GM19023 (cell line): ENCODE measurements at regions not wholly inside any gene's neighbourhood (a gene's known extent, or its start where the extent isn't known, plus 50 kb on each side); places are given as distances from the start of the nearest gene placed in this dataset.
A peak's percentile ranks its signal among the peaks of the same experiment; 100 is the strongest.
"Not testable (repeated sequence)": the region's sequence is repeated elsewhere in the genome, so short reads cannot be mapped to it uniquely, and the experiment has no call there.

Source experiments
- ATAC-seq: cut with Tn5 transposase; IDR thresholded peaks from one replicate; pipeline ENCODE4 v1.9.1; 2021; ENCODE audit warnings: mild to moderate bottlenecking, moderate library complexity; ENCODE audit not compliant: unreplicated experiment

DNA sequence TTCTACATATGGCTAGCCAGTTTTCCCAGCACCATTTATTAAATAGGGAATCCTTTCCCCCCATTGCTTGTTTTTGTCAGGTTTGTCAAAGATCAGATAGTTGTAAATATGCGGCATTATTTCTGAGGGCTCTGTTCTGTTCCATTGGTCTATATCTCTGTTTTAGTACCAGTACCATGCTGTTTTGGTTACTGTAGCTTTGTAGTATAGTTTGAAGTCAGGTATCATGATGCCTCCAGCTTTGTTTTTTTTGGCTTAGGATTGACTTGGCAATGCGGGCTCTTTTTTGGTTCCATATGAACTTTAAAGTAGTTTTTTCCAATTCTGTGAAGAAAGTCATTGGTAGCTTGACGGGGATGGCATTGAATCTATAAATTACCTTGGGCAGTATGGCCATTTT is 60.0 kb upstream of the GPC3 start:
- not testable (repeated sequence) for ATAC-seq

DNA sequence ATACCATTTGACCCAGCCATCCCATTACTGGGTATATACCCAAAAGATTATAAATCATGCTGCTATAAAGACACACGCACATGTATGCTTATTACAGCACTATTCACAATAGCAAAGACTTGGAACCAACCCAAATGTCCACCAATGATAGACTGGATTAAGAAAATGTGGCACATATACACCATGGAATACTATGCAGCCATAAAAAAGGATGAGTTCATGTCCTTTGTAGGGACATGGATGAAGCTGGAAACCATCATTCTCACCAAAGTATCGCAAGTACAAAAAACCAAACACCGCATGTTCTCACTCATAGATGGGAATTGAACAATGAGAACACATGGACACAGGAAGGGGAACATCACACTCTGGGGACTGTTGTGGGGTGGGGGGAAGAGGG is 81.7 kb upstream of the GPC3 start:
- ATAC-seq: not testable (repeated sequence)

DNA sequence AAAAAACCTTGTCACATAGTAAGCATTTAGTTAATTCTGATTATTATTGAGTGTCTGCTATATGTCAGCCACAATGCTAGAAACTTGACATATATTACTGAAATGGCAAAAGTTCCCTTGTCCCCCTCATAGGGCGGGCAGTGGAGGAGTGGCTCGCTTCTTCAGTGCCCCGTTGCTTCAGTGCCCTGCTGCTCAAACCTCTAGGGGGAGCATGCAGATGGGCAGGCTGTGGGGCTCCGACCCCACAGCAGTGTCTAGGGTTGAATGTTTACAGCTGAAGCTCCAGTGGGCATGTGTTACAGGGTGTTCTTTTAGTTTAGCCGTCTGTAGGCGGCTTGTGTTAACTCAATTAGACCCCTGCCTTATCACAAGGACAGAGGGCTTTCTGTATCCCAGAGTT is 86.5 kb upstream of the GPC3 start:
- not testable (repeated sequence) for ATAC-seq

DNA sequence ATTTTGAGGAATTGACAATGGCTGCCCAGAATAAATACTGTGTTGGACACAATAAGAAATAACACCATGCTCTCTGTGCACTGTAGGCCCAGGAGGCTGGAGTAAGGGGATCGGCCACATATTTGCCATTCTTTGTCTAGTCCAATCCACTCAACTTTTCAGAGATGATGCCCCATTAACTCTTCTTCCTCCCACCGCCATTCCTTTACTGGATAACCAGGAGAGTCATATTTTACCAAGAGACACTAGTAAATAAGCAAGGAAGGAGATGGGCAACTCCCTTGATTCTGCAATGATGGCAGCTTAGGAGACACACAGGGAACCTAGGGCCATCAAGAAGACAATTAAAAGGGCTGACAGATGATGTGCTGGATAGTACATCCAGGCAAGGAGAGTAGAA is 87.9 kb upstream of the GPC3 start:
- no peak for ATAC-seq

DNA sequence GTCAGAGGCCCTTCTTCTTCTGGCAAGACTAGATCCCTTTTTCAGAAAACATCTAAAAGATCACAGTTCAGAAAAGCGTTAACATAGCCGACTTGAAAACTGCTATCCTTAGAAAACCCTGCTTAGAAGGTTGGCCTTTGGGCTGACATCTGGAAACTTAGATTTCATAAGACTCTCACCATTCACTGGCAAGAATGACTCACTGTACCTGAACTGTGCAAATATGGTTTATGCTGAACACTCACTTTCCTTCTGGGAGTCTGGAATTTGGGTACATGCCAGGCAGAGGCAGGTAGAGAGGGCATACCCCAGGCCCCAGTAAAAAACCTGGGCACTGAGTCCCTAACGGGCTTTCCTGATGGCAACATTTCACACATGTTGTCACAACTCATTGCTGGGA is 88.8 kb upstream of the GPC3 start:
- no peak for ATAC-seq

DNA sequence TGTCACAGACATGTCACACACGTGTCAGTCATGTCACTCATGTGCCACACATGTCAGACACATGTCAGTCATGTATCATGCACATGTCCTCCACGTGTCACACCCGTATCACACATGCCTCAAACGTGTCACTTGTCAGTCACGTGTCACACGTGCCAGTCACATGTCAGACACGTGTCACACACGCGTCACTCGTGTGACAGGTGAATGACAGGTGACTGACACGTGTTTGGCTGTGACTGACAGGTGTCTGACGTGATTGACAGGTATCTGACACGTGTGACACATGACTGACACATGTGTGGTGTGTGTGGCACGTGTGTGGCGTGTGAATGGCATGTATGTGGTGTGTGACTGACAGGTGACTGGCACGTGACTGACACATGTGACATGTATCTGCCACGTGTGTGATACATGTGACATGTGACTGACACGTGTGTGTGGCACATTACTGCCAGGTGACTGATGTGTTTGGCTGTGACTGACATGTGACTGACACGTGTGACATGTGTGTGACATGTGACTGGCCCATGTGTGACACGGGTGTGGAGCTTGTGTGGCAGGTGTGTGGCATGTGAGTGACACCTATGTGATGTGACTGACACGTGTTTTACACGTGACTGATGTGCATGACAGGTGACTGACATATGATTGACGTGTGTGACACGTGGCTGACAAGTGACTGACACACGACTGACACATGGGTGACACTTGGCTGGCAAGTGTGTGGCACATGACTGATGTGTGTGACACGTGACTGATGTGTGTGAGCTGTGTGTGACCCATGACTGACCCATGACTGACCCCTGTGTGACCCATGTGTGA is 90.7 kb upstream of the GPC3 start:
- no peak for ATAC-seq

DNA sequence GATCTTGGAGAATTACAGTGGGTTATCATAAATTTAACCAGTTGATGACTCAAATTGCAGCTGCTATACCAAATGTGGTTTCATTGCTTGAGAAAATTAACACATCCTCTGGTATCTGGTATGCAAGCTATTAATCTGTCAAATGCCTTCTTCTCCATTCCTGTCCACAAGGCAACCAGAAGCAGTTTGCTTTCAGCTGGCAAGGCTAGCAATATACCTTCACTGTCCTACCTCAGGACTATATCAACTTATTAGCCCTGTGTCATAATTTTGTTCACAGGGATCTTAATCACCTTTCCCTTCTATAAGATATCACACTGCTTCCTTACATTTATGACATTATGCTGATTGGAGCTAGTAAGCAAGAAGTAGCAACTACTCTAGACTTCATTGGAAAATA is 110.0 kb upstream of the GPC3 start:
- no peak for ATAC-seq

DNA sequence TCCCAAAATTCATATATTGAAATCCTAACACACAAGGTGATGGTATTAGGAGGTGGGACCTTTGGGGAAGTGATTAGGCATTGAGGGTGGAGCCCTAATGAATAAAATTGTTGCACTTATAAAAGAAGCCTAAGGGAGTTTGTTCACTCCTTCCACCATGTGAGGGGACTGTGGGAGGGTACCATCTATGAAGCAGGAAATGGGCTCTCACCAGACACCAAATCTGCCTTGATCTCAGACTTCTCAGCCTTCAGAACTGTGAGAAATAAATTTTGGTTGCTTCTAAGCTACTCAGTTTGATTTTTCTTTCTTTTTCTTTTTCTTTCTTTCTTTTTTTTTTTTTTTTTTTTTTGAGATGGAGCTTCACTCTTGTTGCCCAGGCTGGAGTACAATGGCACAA is 116.2 kb upstream of the GPC3 start:
- no peak for ATAC-seq

DNA sequence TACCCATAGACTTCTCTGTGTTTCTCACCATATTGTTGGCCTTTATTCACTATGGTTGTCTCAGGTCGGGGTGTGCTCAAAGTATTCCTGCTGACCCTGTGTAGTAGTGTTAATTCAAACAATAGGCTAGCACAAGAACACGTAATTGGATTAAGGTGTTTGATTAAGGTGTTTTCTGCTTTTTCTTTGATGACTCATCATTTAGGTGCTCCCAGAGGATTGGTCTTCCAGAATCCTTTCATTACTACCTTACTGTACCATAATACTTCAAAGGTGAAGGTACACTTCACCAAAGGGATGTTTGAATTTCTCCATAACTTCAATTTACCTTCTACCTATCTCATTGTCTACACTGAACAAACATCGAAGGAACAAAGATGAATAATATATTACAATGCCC is 121.7 kb upstream of the CCDC160 start:
- ATAC-seq: no peak

DNA sequence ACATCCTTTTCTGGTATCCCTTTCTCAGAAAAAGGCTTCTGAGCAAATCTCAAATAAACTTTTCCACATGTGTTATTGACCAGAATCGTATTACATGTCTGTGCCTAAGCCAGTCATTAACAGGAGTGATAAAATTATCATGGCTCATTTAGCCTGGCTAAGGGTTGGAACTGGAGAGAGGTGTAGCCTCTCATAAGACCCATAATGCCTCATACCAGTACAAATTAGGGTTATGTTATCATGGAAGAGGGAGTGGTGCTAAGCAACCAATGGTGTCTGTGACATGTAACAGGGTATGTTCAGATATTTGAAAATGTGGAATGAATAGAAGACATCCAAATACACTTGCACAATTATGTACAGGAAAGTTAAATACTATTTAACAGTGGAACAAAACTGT is 99.6 kb upstream of the CCDC160 start:
- ATAC-seq: no peak

DNA sequence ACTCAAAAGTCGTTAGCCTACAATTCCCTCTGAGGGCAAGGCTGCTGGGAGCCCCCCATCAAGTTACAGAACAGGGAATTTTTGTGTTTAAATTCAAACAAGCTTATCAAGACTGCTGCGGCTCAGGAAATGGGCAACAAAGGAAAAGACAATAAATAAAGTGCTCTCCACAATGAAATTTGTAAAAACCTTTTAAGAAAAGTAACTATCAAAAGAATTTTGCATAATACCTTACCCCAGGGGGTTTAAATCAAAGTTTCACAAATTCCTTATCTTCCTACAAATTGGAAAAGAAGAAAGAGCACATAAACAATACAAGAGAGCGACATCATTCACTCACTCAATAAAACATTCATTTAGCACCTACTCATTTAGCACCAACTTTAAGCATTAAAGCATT is 97.9 kb upstream of the CCDC160 start:
- ATAC-seq: no peak

DNA sequence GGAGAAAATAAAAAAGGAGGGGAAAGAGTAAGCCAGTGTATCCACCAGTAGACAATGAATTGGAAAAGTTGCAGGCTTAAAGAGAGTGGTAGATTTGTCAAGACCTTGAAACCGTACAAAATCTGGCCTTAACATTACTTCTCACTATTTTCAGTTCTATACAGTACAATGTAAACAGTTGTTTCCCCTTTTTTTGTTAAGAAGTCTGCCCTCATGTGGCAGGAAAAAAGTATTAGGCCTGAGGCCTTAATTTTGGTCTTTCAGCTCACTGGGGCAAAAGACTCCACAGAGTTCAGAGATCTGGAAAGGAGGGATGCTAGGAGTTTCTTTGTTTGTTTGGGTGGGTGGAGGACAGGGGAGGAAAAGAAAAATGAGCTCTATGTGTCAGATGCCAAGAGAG is 92.8 kb upstream of the CCDC160 start:
- ATAC-seq: peak; percentile 70

DNA sequence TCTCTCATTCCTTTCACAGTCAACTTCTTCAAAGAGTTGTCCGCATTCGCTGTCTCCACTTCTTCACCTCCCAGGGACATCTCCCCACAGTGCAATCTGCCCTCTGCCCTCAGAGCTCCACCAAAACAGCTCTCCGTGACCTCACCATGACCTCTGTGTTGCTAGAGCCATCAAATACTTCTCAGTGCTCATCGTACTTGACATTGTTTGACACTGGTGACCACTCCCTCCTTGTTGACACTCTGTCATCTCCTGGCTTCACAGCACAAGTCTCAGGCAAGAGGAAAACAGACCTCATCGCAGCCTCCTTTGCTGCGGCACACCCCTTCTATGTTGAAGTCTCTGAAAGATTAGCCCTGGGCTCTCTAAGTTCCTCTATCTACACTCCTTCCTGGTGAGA is 90.5 kb upstream of the CCDC160 start:
- ATAC-seq: no peak

DNA sequence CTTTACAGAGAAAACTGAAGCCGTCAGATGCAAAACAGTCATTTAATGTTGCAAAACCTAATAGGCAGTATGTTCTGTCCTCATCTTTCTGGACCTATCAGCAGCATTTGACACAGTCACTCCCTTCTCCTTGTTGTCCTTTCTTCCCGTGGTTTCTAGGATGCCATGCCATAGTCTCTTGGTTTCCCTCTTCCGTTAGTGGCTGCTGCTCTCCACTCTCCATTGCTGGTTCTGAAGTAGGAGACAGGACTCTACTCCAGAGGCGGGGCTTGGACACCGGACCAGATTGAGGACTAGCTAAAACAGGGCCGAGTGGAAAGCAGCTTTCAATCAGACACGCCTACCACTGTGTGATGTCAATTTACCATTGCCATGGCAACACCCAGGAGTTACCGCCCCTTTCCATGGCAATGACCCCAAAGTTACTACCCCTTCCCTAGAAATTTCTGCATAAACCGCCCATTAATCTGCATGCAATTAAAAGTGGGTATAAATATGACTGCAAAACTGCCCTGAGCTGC is 88.8 kb upstream of the CCDC160 start:
- no peak for ATAC-seq

DNA sequence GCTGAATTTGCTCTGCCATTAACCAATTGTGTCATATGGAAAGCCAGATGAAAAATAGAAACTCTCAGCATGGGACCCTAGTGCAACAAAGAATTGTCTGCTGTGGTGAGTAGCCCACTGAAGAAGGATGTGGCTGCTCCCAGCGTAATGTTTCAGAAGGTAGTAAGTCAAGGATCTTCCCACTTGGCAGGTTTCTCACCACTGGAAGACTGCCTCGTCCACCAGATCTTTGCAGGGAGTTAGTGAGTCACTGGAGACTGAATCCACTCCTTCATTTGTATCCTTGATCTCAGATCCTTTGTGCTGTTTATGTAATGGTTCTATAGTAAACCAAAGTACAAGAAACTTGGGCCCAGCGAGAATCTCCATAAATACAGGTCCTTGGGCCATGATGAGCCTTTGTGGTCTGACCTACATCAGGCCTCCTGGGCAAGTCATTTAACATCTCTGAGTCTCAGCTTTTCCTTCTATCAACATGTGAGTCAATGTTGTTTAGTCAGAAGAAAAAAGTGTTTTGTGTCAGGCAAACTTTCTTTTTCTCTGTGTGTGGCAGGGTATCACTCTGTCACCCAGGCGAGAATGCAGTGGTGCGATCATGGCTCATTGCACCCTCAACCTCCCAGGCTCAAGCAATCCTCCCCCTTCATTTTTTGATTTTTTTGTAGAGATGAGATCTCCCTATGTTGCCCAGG is 78.0 kb upstream of the CCDC160 start:
- ATAC-seq: no peak

DNA sequence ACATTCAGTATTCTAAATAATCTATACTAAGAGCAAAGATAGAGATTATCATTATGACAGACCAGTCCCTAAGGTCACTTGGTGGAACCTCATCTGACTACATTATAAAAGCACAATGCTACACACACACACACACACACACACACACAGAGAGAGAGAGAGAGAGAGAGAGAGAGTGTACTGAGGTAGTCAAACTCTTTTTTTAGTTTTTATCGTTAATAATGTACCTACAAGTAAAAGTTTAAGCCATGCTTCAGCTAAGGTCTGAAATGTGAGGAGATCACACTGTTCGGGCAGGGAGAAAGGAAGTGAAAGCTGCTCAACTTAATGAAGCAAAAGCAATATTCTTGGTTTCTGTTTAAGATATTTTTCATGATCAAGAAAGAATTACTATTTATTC is 75.8 kb upstream of the CCDC160 start:
- peak; percentile 55 for ATAC-seq

DNA sequence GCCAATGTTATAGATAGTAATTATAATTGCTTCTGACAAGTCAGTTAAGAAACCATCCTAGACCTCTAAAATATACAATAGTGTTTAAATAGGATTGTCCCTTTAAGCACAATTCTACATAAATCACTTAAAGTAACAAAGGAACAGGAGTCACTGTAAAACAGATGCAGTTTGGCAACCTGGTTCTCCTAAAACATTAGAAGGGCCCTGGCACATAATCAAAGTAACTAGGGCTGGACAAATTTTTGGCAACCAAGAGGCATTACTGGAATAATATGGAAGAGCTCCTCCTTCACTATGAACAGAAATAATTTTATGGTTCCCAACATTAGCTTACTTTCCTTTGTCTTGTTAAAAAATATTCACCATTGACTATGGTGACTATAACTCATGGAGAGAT is 75.0 kb upstream of the CCDC160 start:
- ATAC-seq: no peak

DNA sequence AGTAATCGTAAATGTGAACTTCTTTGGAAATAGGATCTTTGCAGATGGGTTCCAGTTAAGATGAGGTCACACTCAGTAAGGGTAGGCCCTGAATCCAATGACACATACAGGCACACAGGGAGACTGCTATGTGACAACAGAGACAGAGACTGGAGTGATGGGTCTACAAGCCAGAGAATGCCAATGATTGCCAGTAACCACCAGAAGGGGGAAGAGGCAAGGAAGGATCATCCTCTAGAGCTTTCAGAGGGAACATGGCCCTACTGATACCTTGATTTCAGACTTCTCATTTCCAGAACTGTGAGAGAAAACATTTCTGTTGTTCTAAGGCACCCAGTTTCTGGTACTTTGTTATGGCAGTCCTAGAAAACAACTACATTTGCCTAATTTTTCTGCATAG is 73.1 kb upstream of the CCDC160 start:
- no peak for ATAC-seq

DNA sequence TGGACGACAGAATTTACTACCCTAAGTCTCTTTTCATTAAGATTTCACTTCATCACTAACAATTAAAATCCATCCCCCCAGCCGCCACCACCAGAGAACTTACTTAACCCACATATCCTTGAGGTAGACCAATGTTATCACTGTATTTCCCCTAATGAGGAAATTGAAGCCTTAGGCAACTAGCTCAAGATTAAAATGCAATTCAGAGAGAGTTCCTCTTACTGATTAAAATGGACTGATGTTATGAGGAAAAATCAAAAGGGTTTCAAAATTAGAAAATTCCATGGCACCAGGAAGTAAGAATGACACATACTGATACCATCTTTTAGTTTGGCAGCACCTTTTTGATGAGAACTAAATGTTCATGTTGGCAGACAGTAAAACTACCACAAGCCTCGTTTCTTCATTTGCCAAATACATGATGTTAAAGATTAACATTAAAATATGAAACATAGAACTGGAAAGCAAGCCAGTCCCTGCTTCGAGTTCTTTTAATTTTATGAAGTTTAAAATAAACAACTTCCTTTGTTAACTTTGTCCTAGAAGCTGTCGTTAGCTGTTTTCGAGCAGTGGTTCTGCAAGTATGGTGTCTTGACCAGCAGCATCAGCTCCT is 69.3 kb upstream of the CCDC160 start:
- no peak for ATAC-seq

DNA sequence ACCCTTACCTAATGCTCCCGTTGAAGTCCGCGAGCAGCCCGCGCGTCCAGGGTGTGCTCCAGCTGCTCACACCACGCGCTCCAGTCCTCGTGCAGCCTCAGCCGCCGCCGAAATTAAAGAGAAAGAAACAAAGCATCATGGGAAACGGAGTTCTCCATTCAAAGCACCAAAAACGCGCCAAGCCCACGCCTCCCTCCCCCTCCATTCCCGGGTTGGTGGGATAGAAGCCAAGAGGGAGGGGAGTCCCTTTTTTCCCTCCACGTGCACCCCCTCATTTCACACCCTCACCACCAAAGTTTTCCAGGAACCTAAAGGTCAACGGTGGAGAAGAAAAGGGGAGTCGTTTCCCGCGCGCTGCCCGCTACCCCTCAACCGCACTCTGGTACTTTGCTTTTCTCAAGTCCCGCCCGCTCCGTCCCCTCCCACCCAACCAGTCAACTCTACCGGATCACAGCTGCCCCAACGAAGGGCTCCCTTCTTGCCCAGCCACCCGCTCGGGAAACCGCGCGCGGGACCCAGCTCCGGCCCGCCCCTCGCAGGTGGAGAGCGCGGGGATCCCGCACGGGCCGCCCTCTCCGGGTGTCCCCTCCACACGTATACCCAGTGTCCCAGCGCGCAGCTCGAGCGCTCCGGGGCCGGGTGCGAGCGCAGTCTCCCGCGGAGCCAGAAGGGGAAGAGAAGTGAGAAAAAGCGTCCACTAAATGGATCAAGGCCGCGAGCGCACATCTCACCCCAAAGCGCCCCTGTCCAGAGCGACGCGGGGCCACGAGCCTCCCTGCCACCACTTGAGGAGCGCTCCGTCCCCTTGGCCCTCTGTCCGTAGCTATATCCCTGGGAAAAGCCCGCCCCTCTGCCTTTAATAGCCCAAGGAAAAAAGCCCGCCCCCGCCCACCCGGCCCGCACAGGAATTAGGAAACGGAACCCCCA is 65.1 kb upstream of the CCDC160 start:
- peak; percentile 46 for ATAC-seq
